Dendritic cell treated with granulocyte-macrophage colony-stimulating factor and Interleukin-4, amounts not matched to agents 40 ng/mL and 50 ng/mL, for 4 days (primary cell): ENCODE measurements at regions not wholly inside any gene's neighbourhood (a gene's known extent, or its start where the extent isn't known, plus 50 kb on each side); places are given as distances from the start of the nearest gene placed in this dataset.

Experiments
- H3K27ac Mint-ChIP-seq: one replicate; pipeline ENCODE4 v1.8.0; 2022; ENCODE audit warnings: mild to moderate bottlenecking, mixed read lengths
- H3K27me3 Mint-ChIP-seq: one replicate; pipeline ENCODE4 v1.8.0; 2022; ENCODE audit warnings: mild to moderate bottlenecking, mixed read lengths
- H3K36me3 Mint-ChIP-seq: one replicate; pipeline ENCODE4 v1.8.0; 2022; ENCODE audit warnings: low read depth, mixed read lengths
- H3K4me1 Mint-ChIP-seq: one replicate; pipeline ENCODE4 v1.8.0; 2022; ENCODE audit warnings: low read depth, mixed read lengths
- H3K4me3 Mint-ChIP-seq: one replicate; pipeline ENCODE4 v1.8.0; 2022; ENCODE audit warnings: mild to moderate bottlenecking, moderate library complexity, mixed read lengths
- H3K9me3 Mint-ChIP-seq: one replicate; pipeline ENCODE4 v1.8.0; 2022; ENCODE audit warnings: mixed read lengths
- intact Hi-C: fragments of 100-400 bp; cut with micrococcal nuclease; formaldehyde crosslinking; loops from one replicate; pipeline ENCODE4 v1.15.0; 2022

DNA sequence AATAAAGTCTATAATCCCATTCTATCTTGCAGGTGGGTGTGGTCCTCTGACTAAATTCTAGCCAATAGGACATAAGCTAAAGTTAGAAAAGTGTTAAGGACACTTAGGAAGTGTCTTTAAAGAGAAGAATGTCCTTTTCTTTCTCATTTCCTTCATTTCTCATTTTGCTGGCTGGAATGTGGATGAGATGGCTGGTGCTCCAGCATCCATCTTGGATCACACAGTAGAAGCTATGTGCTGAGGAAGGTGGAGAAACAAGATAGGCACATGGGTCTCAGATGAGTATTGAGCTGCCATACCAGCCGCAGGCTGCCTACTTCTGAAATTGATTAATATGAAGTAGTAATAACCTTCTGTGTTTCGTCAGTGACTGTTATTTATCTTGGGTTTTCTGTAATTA, 289.0 kb downstream of the LRFN2 start:
- Mint-ChIP-seq H3K36me3 (no peaks in the 10 kb centered on the region), H3K4me3 (no peak overlapping the region), H3K4me1 (no peaks in the 10 kb centered on the region), H3K27me3 (no peaks in the 10 kb centered on the region), H3K27ac (no peak overlapping the region), H3K9me3 (no peaks in the 10 kb centered on the region)
- intact Hi-C loops = no loop called here

DNA sequence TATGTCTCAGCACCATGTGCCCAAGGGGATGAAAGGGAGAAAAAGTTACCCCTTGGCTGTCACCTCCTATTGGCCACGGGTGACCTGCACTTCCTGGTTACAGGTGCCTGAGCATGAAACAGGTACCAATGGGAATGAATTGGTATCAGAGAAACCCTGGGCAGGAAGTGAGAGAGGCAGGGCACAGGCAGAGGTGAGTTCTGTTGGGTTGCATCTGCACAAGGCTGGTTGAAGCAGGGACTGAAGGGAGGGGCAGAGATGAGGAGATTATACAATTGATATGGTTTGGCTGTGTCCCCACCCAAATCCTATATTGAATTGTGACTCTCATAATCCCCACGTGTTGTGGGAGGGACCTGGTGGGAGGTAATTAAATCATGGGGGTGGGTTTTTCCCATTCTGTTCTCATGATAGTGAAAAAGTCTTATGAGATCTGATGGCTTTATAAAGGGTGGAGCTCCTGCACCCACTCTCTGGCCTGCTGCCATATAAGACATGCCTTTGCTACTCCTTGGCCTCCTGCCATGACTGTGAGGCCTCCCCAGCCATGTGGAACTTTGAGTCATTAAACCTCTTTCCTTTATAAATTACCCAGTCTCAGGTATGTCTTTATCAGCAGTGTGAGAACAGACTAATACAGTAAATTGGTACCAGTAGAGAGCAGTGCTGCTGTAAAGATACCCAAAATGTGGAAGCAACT, 291.8 kb downstream of the LRFN2 start:
- Mint-ChIP-seq H3K4me1 (no peaks in the 10 kb centered on the region), H3K36me3 (no peaks in the 10 kb centered on the region), H3K9me3 (no peaks in the 10 kb centered on the region), H3K27ac (no peak overlapping the region), H3K27me3 (peaks cover 3% of the 10 kb centered on the region), H3K4me3 (no peak overlapping the region)
- intact Hi-C loops = no loop called here

DNA sequence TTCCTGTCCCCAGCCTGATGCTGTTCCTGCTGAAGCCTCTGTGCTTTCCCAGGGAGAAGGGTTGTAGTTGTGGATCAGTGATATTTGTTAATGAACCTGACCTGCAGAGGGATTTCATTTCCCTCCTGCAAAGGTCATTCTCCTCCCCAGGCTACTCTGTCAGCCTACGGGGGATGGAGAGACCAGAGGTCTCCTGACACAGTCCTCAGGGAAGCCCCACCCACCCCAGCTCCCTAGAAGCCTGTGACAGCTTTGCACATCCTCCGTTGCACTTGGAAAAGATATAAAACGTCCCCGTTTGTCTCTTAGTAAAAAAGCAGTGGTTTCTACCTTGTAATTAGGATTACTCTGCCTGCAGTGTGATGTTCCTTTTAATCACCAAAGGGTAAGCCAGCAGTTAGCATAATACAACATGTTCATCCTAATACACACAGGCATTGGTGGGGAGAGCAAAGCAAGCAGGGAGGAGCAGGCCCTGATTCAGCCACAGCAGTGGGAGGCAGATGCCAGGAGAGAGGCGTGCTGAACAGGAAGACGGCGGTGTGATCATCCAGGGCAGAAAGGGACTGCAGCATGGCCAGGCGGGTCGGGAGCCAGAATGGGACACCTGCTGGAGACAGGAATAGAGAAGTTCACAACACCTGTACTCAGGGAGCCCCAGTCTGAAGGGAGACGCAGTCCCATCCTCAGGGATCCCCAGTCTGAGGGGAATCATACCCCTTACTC, 293.5 kb downstream of the LRFN2 start:
- Mint-ChIP-seq H3K4me3 (no peak overlapping the region), H3K36me3 (no peaks in the 10 kb centered on the region), H3K27ac (no peak overlapping the region), H3K27me3 (peaks cover 3% of the 10 kb centered on the region), H3K9me3 (no peaks in the 10 kb centered on the region), H3K4me1 (no peaks in the 10 kb centered on the region)
- intact Hi-C loops = no loop called here

DNA sequence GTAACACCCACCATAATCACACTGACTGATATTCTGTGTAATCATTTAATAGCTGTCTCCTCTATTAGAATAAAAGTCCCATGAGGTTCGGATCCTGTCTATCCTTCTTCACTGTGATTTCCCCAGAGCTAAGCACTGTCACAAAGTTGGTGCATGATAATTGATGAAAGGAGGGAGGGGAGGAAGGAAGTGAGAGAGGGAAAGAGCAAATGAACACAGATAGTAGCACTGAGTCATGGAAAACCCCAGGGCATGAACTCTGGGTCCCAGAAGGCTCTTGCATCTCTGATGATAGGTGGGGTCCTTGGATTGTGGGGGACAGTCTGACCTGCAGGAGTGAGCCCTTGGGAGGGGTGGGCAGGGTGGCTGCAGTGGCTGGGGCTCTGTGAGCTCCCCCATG, 294.1 kb downstream of the LRFN2 start:
- no peaks in the 10 kb centered on the region for H3K36me3 Mint-ChIP-seq
- no peak overlapping the region for H3K27ac Mint-ChIP-seq
- intact Hi-C loops = no loop called here
- peaks cover 3% of the 10 kb centered on the region for H3K27me3 Mint-ChIP-seq
- no peaks in the 10 kb centered on the region for H3K4me1 Mint-ChIP-seq
- no peaks in the 10 kb centered on the region for H3K9me3 Mint-ChIP-seq
- no peak overlapping the region for H3K4me3 Mint-ChIP-seq

DNA sequence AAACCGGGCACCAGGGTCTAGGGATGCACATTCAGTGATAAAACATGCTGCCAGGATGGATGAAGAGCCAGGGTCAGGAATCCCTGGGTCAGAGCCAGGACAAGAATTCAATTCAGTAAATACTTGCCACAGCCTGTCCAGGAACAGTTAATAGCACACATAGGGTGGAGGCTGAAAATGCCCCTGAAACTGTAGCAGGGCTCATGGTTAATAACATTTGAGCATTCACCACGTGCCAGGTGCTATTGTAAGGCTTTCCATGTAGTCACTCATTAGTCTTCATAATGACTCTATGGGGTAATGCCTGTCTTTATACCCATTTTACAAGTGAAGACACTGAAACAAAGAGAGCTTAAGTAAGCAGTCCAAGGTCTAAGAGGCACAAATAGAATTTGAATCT, 296.3 kb downstream of the LRFN2 start:
- Mint-ChIP-seq H3K9me3 (no peaks in the 10 kb centered on the region), H3K4me1 (no peaks in the 10 kb centered on the region), H3K4me3 (no peak overlapping the region), H3K36me3 (no peaks in the 10 kb centered on the region), H3K27me3 (peaks cover 12% of the 10 kb centered on the region), H3K27ac (no peak overlapping the region)
- intact Hi-C loops = no loop called here

DNA sequence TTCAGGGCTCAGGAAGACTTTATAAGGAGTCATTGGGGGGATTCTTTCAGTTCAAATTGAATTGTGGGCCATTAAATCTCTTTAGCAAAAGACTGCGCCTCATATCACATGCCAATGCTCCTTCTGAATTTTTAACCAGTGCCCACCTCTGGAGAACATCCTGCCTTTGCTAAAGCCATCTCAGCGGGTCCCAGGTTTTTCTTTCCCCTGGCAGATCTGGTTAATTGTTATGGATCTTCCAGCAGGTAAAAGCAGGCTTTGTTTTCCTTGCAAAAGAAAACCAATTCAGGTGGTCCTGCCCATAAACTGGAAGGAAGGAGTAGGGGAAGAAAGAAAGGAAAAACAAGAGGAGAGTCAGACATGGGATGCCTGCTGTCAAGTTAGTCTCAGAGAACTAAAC, 298.2 kb downstream of the LRFN2 start:
- no peaks in the 10 kb centered on the region for H3K4me1 Mint-ChIP-seq
- intact Hi-C loops = no loop called here
- no peak overlapping the region for H3K4me3 Mint-ChIP-seq
- no peaks in the 10 kb centered on the region for H3K9me3 Mint-ChIP-seq
- no peaks in the 10 kb centered on the region for H3K36me3 Mint-ChIP-seq
- peaks cover 22% of the 10 kb centered on the region for H3K27me3 Mint-ChIP-seq
- no peak overlapping the region for H3K27ac Mint-ChIP-seq

DNA sequence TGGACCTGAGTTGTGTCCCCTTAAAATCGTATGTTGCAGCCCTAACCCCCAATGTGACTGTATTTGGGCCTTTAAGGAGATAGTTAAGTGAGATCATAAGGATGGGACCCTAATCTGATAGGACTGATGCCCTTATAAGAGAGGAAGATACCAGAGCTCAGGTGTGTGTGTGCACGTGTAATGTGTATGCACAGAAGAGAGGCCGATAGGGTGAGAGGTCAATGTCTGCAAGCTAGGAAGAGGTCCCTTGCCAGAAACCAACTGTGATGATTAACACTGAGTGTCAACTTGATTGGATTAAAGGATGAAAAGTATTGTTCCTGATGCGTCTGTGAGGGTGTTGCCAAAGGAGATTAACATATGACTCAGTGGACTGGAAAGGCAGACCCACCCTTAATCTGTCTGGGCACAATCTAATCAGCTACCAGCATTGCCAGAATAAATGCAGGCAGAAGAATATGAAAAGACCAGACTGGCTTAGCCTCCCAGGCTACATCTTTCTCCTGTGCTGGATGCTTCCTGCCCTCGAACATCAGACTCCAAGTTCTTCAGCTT, 299.8 kb downstream of the LRFN2 start:
- H3K36me3 Mint-ChIP-seq = no peaks in the 10 kb centered on the region
- intact Hi-C loops = no loop called here
- H3K4me3 Mint-ChIP-seq = no peak overlapping the region
- no peak overlapping the region for H3K27ac Mint-ChIP-seq
- no peaks in the 10 kb centered on the region for H3K4me1 Mint-ChIP-seq
- no peaks in the 10 kb centered on the region for H3K9me3 Mint-ChIP-seq
- peaks cover 22% of the 10 kb centered on the region for H3K27me3 Mint-ChIP-seq

DNA sequence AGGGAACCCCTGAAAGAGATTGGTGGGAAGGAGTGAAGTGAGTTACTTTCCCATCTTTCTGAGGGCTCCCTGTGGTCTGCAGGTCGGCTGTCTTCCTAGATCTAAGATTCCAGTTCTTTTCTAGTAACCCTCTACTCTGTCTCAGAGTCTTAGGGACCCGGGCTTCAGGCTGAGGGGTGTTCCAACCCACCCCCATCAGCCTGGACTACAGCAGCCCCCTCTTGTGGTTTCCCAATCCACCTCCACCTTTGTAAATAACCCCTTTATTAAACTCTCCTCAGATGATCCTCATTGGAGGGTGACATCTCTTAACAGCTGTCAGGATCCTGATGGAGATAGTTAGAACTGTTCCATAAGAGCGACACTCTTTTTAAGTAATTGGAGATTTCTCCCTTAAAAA, 300.4 kb downstream of the LRFN2 start:
- H3K27me3 Mint-ChIP-seq = peaks cover 22% of the 10 kb centered on the region
- no peaks in the 10 kb centered on the region for H3K36me3 Mint-ChIP-seq
- H3K4me1 Mint-ChIP-seq = no peaks in the 10 kb centered on the region
- intact Hi-C loops = no loop called here
- no peak overlapping the region for H3K4me3 Mint-ChIP-seq
- no peaks in the 10 kb centered on the region for H3K9me3 Mint-ChIP-seq
- no peak overlapping the region for H3K27ac Mint-ChIP-seq

DNA sequence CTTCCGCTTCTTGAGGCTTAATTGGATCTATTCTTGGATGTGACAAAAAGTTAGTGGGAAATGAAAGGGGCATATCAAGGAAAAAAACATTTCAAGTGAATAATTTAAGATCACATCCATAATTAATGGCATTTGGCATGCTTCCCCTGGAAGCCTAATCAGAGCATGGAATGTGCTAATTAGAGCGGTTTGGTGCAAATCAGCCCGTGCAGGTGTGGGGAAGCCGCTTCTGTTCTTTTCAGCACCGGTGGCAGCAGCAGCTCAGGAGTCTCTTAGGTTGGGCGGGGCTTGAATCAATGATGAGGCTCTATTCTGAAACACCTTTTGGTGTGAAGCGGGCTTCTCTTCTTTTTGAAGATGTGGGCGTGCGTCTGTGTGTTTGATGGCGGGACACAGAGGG, 301.2 kb downstream of the LRFN2 start:
- peaks cover 19% of the 10 kb centered on the region for H3K27me3 Mint-ChIP-seq
- no peak overlapping the region for H3K4me3 Mint-ChIP-seq
- no peaks in the 10 kb centered on the region for H3K9me3 Mint-ChIP-seq
- no peaks in the 10 kb centered on the region for H3K4me1 Mint-ChIP-seq
- no peak overlapping the region for H3K27ac Mint-ChIP-seq
- H3K36me3 Mint-ChIP-seq = no peaks in the 10 kb centered on the region
- intact Hi-C loops = no loop called here

DNA sequence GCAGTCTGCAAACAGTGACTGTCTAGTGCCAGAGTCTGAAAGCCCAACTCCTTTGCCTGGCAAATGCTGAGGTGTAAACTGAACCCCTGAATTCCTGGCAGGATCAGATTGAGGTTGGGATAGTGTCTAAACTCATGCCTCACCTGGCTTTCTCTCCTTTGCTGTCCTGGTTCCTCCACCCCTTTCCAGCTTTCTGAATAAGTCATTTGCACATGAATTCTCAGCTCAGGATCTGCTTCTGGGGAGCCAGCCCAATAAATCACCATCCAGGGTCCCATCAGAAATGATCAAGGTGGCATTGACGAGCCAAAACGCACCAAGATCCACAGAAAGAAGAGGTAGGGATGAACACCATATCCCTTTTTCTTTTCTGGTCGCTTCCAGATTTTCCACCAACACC, 301.6 kb downstream of the LRFN2 start:
- H3K4me3 Mint-ChIP-seq = no peak overlapping the region
- intact Hi-C loops = no loop called here
- H3K9me3 Mint-ChIP-seq = no peaks in the 10 kb centered on the region
- no peaks in the 10 kb centered on the region for H3K4me1 Mint-ChIP-seq
- H3K36me3 Mint-ChIP-seq = no peaks in the 10 kb centered on the region
- peaks cover 19% of the 10 kb centered on the region for H3K27me3 Mint-ChIP-seq
- H3K27ac Mint-ChIP-seq = no peak overlapping the region

DNA sequence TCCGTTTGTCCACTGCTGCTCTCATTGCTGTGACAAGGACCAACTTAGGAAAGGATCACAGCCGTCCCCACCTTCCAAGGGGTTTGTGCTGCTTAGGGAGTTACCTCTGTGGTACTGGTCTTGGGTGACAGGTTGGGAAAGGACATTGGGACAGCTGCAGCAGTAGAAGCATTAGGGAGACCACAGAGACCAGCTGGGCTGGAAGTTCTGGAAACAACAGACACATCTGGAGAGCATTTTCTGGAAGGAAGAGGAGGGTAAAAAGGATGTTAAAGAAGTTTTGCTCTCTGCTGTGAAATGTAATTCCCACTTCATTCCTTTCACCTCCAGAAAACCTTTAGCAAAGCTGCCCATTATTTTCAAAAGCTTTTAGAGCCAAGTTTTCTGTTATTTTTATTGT, 304.2 kb downstream of the LRFN2 start:
- H3K27me3 Mint-ChIP-seq = peaks cover 19% of the 10 kb centered on the region
- H3K27ac Mint-ChIP-seq = no peak overlapping the region
- no peaks in the 10 kb centered on the region for H3K4me1 Mint-ChIP-seq
- H3K36me3 Mint-ChIP-seq = no peaks in the 10 kb centered on the region
- no peaks in the 10 kb centered on the region for H3K9me3 Mint-ChIP-seq
- intact Hi-C loops = no loop called here
- no peak overlapping the region for H3K4me3 Mint-ChIP-seq

DNA sequence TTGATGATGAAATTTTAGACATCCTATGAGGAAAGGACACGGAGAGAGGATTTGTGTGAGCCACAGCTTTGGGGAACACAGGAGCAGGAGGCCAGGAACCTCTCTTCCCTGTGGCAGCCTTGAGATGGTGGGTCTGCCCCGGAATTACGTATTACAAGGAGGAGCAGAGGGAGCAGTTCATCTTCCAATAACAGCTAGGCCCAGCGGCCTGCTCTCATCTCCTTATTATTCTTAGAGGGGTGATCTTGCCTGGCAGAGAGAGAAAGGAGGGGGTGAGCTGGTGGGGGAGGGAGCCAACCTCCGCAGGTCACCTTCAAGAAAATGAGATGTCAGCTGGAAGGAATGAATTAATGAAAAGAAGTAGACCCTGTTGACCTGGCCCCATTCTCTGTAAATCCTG, 305.8 kb downstream of the LRFN2 start:
- Mint-ChIP-seq H3K4me1 (no peaks in the 10 kb centered on the region), H3K4me3 (no peak overlapping the region), H3K27ac (no peak overlapping the region), H3K27me3 (peaks cover 15% of the 10 kb centered on the region), H3K36me3 (no peaks in the 10 kb centered on the region), H3K9me3 (no peaks in the 10 kb centered on the region)
- intact Hi-C loops = no loop called here

DNA sequence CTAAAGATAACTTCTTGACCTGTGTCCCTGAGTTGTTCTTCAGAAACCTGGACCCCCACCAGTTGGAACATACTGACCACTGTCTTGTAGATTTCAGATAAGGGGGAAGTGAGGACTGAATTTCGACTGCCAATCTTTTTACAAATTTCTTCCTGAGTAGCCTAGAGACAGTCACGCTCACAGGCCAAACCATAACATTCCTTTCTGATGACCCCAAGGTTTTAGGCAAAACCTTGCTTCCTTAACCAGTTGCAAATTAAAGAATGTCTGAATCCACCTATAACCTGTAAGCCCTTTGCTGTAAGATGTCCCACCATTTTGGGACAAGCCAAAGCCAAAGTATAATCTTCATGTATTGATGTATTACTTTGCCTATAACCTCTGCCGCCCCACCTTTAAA, 306.9 kb downstream of the LRFN2 start:
- Mint-ChIP-seq H3K27ac (no peak overlapping the region), H3K4me1 (no peaks in the 10 kb centered on the region), H3K27me3 (peaks cover 4% of the 10 kb centered on the region), H3K36me3 (no peaks in the 10 kb centered on the region), H3K4me3 (no peak overlapping the region), H3K9me3 (no peaks in the 10 kb centered on the region)
- intact Hi-C loops = no loop called here

DNA sequence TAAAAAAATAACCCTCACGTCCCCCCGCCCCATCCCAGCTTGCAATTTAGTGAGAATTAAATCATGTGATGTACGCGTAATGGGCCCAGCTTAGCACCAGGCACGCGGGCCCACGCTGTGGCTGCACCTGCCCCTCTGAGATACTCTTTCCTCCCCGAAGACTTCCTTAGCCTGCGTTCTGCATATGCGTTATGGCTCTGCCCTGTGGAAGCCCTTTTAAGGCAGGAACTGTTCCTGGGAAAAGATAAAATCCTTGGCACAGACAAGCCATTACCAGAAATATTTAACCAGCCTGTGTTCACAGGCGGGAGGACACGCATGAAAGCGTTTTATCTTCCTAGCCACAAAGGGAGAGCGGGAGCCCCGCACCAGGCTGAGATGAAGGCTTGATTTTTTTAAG, 311.0 kb downstream of the LRFN2 start:
- H3K36me3 Mint-ChIP-seq = no peaks in the 10 kb centered on the region
- no peak overlapping the region for H3K27ac Mint-ChIP-seq
- no peaks in the 10 kb centered on the region for H3K27me3 Mint-ChIP-seq
- H3K9me3 Mint-ChIP-seq = no peaks in the 10 kb centered on the region
- intact Hi-C loops = no loop called here
- no peak overlapping the region for H3K4me3 Mint-ChIP-seq
- H3K4me1 Mint-ChIP-seq = no peaks in the 10 kb centered on the region

DNA sequence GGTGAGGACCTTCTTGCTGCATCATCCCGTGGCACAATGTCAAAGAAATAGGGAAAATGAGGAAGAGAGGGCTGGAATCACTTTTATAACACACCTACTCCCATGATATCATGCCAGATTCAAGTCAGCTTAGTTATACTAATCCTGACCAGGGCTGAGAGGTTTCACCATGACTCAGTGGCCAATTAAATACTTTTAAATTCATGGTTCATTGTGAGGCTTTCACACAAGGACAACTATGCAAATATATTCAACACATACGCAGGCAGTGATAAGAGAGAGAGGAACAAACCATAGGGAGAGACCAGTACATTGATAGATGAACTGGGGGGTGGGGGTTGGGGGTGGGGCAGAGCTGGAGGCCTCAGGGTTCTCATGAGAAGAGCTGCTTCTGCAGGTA, 313.1 kb downstream of the LRFN2 start:
- H3K4me1 Mint-ChIP-seq = no peaks in the 10 kb centered on the region
- H3K27ac Mint-ChIP-seq = no peak overlapping the region
- H3K36me3 Mint-ChIP-seq = no peaks in the 10 kb centered on the region
- no peaks in the 10 kb centered on the region for H3K27me3 Mint-ChIP-seq
- intact Hi-C loops = no loop called here
- H3K9me3 Mint-ChIP-seq = no peaks in the 10 kb centered on the region
- no peak overlapping the region for H3K4me3 Mint-ChIP-seq
